ENCODE measurements at regions not wholly inside any gene's neighbourhood (a gene's known extent, or its start where the extent isn't known, plus 50 kb on each side); places are given as distances from the start of the nearest gene placed in this dataset.

- TF ChIP-seq TCF7L2 (IDR thresholded peaks at IDR 0.05; ENCODE audit: borderline replicate concordance, extremely low read depth, insufficient read depth, insufficient read length) (no peak), ATF3 (IDR thresholded peaks at IDR 0.05) (no peak), POLR2AphosphoS5 (IDR thresholded peaks at IDR 0.05; ENCODE audit: low read depth, low read length) (no peak)
Observed at GRCh38 chr9:89877051-89878002, 272.5 kb downstream of the GADD45G start (continued).

- intact Hi-C loops (cut with micrococcal nuclease), result no loop called here
- TF ChIP-seq FOSL1 (IDR thresholded peaks at IDR 0.05; ENCODE audit: low read depth) (no peak), CTCF (IDR thresholded peaks at IDR 0.05 in 2 of 3, conservative IDR thresholded peaks at IDR 0.05 in 1 of 3; ENCODE audit: borderline replicate concordance in 1 of 3, insufficient read depth in 1 of 3, low read depth in 2 of 3, low read length in 2 of 3) (no peak), POLR2AphosphoS5 (IDR thresholded peaks at IDR 0.05; ENCODE audit: low read depth, low read length) (no peak), POLR2A (IDR thresholded peaks at IDR 0.05; ENCODE audit: borderline replicate concordance, extremely low read depth, insufficient read depth, insufficient read length) (no peak)
- POLR2A ChIA-PET, result no interaction called here
- no TSS peak for BruUV-seq (replicated peaks)
- no peak overlapping the region for H2AFZ ChIP-seq (ENCODE audit: low read depth, low read length, poor library complexity, severe bottlenecking)
- no peak overlapping the region for H3K27ac ChIP-seq (ENCODE audit: low read depth, low read length)
- no peak overlapping the region for H3K9ac ChIP-seq (ENCODE audit: low read length)
- no peaks in the 10 kb centered on the region for H3K27me3 ChIP-seq (ENCODE audit: insufficient read depth, low read length)
- H4K20me1 ChIP-seq (ENCODE audit: insufficient read depth), result no peaks in the 10 kb centered on the region
- no peaks in the 10 kb centered on the region for H3K36me3 ChIP-seq (ENCODE audit: control insufficient read depth in 1 of 2, insufficient read depth in 2 of 2, low read length in 2 of 2)
- H3K79me2 ChIP-seq (ENCODE audit: insufficient read depth, low read length), result no peaks in the 10 kb centered on the region
- no peaks in the 10 kb centered on the region for H3K9me3 ChIP-seq (ENCODE audit: control insufficient read depth in 1 of 2, insufficient read depth in 1 of 2, low read depth in 1 of 2, low read length in 2 of 2)
- H3K4me2 ChIP-seq (ENCODE audit: low read length), result no peak overlapping the region
- no peaks in the 10 kb centered on the region for H3K9me2 ChIP-seq (ENCODE audit: insufficient read depth)
- ATAC-seq, result no peak
- no peaks in the 10 kb centered on the region for H3K4me1 ChIP-seq (ENCODE audit: control insufficient read depth in 1 of 2, insufficient read depth in 2 of 2, low read length in 2 of 2)
- CTCF ChIA-PET, result no interaction called here
- no peak for DNase-seq (ENCODE audit: low read depth, low spot score)
- RAD21 ChIA-PET (ENCODE audit: low non-redundant PET in 1 of 2, low total read pairs in 2 of 2, uncharacterized antibody in 2 of 2, unreplicated experiment in 2 of 2), result no interaction called here
- H3K4me3 ChIP-seq (replicated peaks in 1 of 2; ENCODE audit: low read depth in 1 of 2, low read length in 2 of 2), result no peak overlapping the region
Observed at GRCh38 chr9:89878003-89878411, 273.2 kb downstream of the GADD45G start.
